ENCODE measurements at regions not wholly inside any gene's neighbourhood (a gene's known extent, or its start where the extent isn't known, plus 50 kb on each side); places are given as distances from the start of the nearest gene placed in this dataset.

DNA sequence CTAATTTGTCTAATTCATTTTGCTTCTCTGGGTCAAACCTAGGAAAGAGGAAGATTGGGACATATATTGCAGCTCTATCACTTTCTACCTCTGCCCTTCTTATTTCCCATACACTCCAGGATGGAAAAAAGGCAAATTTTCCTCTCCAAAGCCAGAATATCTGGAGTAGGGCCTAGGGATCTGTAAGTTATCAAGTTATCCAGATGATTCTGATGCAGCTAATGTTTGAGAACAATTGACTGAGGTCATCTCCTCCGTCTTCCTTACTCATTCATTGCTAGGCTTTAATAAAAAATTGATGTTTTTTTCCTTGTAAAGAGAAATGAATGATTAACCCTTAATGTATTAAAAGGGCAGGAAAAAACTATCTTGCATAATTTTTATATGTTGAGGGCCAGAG is 211.9 kb upstream of the GLI3 start:
- no peak for DNase-seq (ENCODE audit: low spot score)

- DNase-seq (ENCODE audit: low spot score), result no peak
Measured at GRCh38 chr7:42445691-42446090, 208.7 kb upstream of the GLI3 start.

DNA sequence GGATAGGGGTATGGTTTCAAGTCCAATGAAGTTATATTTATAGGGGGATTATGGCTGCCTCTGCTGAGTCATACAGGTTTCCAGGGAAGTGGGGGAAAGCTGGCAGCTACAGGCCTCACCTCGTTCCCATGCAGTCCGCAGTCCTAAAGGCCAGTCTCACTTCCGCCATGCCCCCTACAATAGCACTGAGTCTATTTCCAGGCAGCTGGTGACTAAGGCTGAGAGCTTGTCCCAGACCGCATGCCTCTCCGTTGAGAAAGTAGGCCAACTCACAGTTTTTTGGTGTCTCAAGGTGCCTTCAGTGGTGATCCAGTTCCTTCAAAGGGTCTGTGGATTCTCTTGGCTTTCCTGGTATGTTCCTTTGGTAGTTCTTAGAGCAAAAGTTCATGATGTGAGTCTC is 203.9 kb upstream of the GLI3 start:
- DNase-seq (ENCODE audit: low spot score), result no peak

- no peak for DNase-seq (ENCODE audit: low spot score)
Measured at GRCh38 chr7:42432644-42433043, 195.6 kb upstream of the GLI3 start.

DNA sequence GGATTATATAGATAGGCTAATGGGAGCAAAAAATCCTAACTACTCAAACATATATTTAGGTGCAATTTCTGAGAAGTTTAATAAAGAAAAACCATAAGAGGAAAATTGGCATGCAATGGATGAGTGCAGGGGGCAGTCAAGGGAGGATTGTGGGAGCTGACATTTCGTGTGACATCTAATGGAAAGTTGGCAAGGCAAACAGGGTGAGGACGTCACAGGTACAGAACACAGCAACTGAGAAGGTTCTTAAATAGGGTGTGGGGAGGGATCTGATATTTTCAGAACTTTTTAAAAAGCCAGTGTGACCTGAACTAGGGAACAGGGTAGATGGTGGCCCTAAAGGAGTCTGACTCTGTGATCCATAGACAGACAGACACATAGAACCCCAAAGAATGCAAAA is 194.9 kb upstream of the GLI3 start:
- DNase-seq (ENCODE audit: low spot score), result no peak

DNA sequence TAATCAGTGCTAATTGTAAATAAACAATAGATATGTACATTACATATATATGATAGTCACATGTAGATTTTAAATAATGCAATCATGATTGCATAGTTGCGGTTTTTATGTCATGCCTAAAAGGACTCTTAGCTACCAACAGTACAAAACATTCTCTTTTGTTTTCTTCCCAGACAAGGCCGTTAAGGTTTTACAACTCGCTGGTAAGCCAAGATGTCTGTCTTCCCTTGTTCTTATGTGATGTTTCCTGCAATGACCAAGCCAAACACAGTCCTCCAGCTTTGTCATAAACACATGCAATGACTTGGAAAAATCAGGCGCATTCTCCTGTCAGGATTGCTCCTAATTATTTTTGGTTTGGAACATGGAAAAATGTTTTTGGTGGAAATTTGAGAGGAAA is 192.3 kb upstream of the GLI3 start:
- DNase-seq (ENCODE audit: low spot score), result no peak

DNA sequence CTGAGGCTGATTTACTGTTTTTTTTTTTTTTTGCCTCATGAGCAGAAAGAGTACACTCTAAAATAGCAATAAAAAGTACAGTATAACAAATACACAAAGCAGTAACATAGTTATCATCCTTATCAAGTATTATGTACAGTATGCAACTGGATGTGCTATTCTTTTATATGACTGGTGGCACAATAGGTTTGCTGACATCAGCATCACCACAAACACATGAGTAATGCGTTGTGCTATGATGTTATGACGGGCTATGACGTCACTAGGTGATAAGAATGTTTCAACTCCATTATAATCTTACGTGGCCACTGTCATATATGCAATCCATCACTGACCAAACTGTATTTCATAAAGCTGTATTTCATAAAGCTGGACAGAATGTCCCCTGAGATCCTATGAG is 189.2 kb upstream of the GLI3 start:
- no peak for DNase-seq (ENCODE audit: low spot score)

DNA sequence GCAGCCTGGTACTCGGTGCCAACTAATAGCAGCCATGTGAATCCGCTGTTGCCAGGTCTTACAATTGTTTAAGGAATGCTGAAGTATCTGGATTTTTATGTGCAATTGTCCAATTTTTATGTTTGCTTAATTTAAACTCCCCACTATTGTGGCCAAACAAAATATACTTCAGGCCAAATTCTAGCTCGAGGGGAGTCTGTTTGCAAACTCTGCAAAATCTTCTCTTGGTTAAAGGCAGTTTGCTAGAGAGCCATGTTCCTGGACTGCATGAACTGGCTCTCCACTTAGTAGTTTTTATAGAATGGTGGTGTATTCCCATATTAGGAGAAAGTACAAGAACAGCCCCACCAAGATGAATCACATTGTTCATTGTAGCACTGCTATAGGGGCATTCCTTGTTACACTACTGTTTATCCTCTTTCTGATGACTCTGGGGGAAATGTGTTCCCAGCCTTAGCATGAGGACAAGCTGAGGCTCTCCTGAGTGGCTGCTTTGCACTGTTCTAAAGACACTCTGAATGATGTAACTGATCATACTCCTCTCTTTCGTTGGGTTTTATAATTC is 178.0 kb upstream of the GLI3 start:
- no peak for DNase-seq (ENCODE audit: low spot score)

- no peak for DNase-seq (ENCODE audit: low spot score)
Measured at GRCh38 chr7:42414028-42414427, 177.0 kb upstream of the GLI3 start.

DNA sequence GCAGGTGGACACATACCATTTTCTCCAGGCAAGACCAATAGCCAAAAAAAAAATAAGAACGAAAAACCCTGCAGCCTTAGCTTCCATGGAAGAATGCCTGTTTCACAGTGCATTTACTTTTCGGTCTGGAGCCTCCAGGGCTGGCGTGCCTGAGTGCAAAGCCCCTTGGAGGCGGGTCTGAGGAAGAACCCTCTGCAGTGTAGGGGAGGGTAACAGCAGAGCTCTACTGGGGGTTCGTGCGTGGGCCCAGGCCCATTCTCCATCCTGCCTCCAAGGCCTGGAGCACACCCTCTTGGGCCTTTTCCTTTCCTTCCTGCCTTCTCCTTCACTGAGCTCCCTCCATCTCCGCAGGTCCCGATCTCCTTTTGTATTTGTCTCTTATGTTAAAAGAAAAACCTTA is 172.3 kb upstream of the GLI3 start:
- DNase-seq (ENCODE audit: low spot score), result no peak

DNA sequence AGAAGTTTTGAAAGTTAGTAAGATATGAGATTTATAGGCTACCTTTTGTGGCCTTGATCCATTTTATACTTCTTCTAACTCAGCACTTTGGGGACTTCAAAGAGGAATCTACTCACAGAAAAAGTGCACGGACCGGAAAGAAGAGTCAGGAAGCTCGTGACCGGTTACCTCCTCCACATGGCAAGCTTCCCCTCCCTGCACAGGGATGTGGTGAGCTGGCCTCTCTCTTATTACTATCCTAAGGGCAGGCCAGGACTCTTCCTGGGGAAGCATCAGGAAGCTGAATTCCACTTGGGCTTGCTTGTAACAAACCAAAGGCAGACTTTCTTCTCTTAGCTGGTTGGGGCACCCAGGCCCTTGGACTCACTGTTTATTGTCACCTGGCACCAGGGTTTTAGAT is 170.8 kb upstream of the GLI3 start:
- no peak for DNase-seq (ENCODE audit: low spot score)

- no peak for DNase-seq (ENCODE audit: low spot score)
Measured at GRCh38 chr7:42407021-42407710, 170.2 kb upstream of the GLI3 start.

DNA sequence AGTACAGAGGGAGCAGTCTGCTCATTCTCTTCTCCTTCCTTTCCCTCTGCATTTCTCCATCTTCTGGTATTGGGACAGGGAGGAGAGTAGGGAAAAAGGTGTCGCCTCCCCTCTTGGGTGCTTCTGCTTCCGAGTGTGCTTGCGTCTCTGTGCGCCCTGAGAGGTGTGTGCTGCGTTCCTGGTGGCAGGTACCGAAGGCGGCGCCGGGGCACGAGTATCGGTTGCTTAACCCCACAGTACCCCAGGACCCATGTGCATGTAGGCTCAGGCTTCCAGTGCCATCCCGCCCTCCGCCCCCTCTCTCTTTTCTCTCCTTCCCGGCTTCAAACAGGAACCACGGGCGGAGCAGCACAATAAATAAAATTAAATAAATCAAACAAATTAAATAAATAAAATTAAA is 169.3 kb upstream of the GLI3 start:
- DNase-seq (ENCODE audit: low spot score), result no peak

- no peak for DNase-seq (ENCODE audit: low spot score)
Measured at GRCh38 chr7:42405782-42406181, 168.8 kb upstream of the GLI3 start.

- DNase-seq (ENCODE audit: low spot score), result no peak
Measured at GRCh38 chr7:42403831-42404230, 166.8 kb upstream of the GLI3 start.

DNA sequence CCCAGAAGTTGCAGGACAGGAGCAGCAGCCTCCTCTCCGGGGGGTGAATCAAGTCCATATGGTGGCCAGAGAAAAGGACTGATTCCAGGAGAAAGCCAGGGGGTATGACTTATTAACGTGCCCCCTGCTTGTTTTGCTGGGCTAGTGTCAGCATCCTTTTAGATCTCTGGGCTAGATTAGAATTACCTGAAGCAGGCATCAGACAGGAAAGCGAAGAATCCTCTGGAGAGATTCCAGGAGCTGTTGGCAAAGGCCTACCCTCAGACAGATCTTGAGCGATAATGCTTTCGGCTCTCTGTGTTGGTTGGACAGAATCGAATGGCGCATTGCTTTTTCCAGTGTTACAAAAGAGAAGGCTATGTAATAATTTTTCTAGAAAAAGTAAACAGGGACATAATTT is 164.0 kb upstream of the GLI3 start:
- no peak for DNase-seq (ENCODE audit: low spot score)

- DNase-seq (ENCODE audit: low spot score), result no peak
Measured at GRCh38 chr7:42400211-42400772, 163.3 kb upstream of the GLI3 start.

DNA sequence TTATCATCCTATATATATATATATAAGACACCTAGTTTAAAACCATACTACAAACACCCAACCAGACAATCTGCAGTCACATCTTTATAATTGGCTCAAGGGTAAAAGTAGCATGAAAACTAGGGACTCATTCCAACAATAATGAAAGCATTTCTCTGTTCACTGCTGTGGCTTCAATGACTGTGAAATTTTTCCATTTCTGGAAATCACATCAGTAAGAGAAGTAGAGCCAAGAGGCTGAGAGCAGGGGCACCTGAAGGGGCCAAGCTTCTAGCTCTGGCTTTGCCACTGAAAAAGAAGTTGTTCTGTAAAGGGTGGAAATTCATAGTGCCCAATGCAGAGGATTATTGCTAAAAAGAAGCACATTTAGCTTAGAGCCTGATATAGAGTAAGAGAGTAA is 158.6 kb upstream of the GLI3 start:
- DNase-seq (ENCODE audit: low spot score), result no peak

DNA sequence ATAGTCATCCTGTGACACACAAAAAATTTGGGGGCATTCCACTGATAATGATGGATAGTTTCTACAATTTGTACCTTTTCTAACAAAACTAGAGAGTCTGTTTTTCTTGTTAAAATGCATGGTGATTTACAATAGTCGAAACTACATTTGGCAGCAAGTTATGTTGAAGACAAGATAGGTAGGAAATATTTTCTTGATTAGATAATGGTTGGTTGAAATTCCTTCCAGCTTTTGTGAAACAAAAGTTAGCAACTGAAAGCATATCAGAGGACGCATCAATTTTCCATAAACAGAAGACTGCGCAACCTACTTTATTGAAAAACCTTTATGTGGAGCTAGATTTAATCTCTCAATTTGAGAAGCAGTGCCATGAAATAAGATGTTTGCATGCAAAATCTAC is 155.8 kb upstream of the GLI3 start:
- no peak for DNase-seq (ENCODE audit: low spot score)

DNA sequence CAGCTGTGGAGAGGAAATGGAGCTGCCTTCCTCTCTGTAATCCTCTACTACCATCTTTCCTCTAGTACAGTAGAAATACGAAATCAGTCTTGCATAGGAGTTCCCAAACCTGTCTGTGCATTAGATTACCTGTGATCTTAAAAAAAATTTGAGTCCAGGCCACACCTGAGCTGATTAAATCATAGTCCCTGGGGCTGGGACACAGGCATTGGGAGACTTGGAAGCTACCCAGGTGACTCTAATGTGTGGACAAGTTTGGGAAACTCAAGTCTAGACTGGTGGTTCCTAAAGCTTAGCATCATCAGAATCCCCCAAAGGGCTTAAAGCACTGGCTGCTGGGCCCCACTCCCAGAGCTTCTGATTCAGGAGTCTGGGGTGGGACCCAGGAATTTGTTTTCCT is 152.7 kb upstream of the GLI3 start:
- no peak for DNase-seq (ENCODE audit: low spot score)

- DNase-seq (ENCODE audit: low spot score), result no peak
Measured at GRCh38 chr7:42385912-42386311, 148.9 kb upstream of the GLI3 start.

DNA sequence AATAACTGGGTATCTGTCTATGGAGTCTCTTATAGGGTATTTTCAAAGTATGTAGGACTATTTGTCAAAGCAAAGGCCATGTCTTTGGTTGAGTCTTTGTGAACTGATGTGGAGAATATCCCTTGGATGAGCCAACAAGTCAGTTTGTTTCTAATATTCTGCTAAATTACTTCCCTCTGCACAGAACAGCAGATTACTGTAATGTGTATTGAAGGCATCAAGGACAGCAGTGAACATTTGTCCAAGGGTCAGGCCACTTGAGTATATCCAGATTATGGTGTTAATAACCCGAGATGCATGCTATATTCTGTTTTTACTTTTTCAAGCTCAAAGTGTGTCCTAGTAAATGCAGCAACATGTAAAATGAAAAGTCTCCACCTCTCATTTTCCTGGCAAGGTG is 144.2 kb upstream of the GLI3 start:
- DNase-seq (ENCODE audit: low spot score), result no peak

DNA sequence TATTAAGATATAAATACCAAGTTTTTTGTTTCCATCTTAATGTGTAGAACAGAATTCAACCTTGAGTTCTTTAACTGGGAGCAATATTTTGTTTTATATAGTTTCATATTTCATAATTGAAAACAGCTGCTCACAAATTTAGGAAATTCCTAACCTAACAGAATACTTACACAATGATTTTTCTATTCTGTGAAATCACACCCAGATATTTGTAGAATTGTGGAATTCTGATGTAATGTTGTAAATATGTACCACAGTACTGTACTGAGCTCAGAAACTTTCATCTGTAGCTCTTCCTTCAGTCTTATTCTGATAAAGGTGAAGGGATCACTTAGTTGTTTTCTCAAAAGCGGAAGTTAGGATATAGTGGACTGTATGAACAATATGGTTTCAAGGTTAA is 143.4 kb upstream of the GLI3 start:
- no peak for DNase-seq (ENCODE audit: low spot score)

DNA sequence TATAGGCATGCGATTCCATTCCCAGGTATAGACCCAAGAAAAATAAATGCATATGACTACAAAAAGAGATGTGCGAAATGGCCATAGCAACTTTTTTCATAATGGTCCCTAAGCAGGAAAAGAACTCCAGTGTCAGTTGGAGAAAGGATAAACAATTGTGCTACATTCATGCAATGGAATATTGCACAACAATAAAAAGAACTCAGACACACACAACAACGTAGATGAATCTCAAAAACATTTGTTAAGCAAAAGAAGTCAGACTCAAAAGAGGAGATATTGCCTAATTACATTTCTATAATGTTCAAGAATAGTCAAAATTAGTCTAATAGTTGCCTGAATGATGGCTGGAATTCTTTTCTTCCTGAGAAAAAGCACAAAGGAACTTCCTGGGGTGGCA is 141.1 kb upstream of the GLI3 start:
- DNase-seq (ENCODE audit: low spot score), result no peak

Measured in activated CD4-positive, alpha-beta T cell treated with anti-CD3 and anti-CD28 coated beads, Interleukin-2, Interleukin-4, amounts not matched to agents 100 ng/mL and 50 ng/mL, durations not matched to agents 16 hours and 8 hours (primary cell).